ENCODE measurements at regions not wholly inside any gene's neighbourhood (a gene's known extent, or its start where the extent isn't known, plus 50 kb on each side); places are given as distances from the start of the nearest gene placed in this dataset.

DNA sequence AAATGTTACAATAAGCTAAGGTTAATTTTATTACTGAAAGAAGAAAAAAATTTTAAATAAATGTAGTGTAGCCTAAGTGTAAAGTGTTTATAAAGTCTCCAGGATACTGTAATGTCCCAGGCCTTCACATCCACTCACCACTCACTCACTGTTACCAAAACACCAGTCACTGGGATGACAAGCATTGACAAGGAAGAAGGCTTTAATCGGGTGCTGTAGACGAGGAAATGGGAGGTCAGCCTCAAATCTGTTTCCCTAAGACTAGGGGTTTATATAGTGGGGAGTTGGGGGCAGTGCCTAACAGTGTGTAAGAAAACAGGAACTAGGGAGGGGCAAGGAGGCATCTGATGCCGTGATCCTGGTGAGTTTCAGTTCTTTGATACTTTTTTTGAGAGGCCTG is 69.4 kb downstream of the CHRM3 start:
- TF ChIP-seq, protein P1, sequence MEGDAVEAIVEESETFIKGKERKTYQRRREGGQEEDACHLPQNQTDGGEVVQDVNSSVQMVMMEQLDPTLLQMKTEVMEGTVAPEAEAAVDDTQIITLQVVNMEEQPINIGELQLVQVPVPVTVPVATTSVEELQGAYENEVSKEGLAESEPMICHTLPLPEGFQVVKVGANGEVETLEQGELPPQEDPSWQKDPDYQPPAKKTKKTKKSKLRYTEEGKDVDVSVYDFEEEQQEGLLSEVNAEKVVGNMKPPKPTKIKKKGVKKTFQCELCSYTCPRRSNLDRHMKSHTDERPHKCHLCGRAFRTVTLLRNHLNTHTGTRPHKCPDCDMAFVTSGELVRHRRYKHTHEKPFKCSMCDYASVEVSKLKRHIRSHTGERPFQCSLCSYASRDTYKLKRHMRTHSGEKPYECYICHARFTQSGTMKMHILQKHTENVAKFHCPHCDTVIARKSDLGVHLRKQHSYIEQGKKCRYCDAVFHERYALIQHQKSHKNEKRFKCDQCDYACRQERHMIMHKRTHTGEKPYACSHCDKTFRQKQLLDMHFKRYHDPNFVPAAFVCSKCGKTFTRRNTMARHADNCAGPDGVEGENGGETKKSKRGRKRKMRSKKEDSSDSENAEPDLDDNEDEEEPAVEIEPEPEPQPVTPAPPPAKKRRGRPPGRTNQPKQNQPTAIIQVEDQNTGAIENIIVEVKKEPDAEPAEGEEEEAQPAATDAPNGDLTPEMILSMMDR (IDR thresholded peaks at IDR 0.05): no peak
- TF ChIP-seq, protein P2, sequence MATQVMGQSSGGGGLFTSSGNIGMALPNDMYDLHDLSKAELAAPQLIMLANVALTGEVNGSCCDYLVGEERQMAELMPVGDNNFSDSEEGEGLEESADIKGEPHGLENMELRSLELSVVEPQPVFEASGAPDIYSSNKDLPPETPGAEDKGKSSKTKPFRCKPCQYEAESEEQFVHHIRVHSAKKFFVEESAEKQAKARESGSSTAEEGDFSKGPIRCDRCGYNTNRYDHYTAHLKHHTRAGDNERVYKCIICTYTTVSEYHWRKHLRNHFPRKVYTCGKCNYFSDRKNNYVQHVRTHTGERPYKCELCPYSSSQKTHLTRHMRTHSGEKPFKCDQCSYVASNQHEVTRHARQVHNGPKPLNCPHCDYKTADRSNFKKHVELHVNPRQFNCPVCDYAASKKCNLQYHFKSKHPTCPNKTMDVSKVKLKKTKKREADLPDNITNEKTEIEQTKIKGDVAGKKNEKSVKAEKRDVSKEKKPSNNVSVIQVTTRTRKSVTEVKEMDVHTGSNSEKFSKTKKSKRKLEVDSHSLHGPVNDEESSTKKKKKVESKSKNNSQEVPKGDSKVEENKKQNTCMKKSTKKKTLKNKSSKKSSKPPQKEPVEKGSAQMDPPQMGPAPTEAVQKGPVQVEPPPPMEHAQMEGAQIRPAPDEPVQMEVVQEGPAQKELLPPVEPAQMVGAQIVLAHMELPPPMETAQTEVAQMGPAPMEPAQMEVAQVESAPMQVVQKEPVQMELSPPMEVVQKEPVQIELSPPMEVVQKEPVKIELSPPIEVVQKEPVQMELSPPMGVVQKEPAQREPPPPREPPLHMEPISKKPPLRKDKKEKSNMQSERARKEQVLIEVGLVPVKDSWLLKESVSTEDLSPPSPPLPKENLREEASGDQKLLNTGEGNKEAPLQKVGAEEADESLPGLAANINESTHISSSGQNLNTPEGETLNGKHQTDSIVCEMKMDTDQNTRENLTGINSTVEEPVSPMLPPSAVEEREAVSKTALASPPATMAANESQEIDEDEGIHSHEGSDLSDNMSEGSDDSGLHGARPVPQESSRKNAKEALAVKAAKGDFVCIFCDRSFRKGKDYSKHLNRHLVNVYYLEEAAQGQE (IDR thresholded peaks at IDR 0.05; ENCODE audit: insufficient read depth in 1 of 2, low read depth in 2 of 2, low read length in 1 of 2): no peak
